Sigmoid colon (tissue), 4 donors: ENCODE measurements at regions not wholly inside any gene's neighbourhood (a gene's known extent, or its start where the extent isn't known, plus 50 kb on each side); places are given as distances from the start of the nearest gene placed in this dataset.

Experiments used
- POLR2A ChIP-seq, 2 donors: fragments of 450-650 bp; IDR thresholded peaks; one replicate each; pipeline ENCODE4 v1.6.1; 2016; ENCODE audit warnings: antibody characterized with exemption in 2 of 2, mild to moderate bottlenecking in 2 of 2, moderate library complexity in 2 of 2
- POLR2AphosphoS5 ChIP-seq, 4 donors: sonication (generic); formaldehyde crosslinking; IDR thresholded peaks; one replicate each; pipeline ENCODE4 v1.6.1; 2017; ENCODE audit warnings: antibody characterized with exemption in 4 of 4
- TF ChIP-seq, protein P1 (sequence below), 4 experiments: fragments of 450-650 bp in 3 of 4; fragments of 200-600 bp in 1 of 4; IDR thresholded peaks; one replicate each; pipeline ENCODE4 v1.5.1; 2016 to 2019; ENCODE audit warnings: antibody characterized with exemption in 4 of 4, mild to moderate bottlenecking in 3 of 4, moderate library complexity in 2 of 4

DNA sequence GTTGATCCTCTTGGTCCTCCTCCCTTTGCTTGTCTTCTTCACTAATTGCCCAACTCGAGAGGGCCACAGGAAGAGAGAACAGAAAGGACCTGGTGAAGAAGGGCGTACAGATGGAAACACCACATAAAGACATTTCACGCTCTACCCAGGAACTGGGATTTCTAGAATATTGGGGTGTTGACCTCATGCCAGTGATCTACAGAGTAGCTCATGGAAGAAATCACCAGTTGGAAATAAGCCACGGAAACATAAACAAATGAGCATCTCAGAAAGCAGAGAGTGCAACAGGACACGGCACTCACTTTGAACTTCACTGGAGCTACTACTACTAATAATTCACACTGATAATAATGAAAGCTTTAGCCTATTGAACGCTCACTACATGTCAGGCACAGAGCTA, 84.6 kb upstream of the ARHGEF3 start:
- TF ChIP-seq, protein P1, sequence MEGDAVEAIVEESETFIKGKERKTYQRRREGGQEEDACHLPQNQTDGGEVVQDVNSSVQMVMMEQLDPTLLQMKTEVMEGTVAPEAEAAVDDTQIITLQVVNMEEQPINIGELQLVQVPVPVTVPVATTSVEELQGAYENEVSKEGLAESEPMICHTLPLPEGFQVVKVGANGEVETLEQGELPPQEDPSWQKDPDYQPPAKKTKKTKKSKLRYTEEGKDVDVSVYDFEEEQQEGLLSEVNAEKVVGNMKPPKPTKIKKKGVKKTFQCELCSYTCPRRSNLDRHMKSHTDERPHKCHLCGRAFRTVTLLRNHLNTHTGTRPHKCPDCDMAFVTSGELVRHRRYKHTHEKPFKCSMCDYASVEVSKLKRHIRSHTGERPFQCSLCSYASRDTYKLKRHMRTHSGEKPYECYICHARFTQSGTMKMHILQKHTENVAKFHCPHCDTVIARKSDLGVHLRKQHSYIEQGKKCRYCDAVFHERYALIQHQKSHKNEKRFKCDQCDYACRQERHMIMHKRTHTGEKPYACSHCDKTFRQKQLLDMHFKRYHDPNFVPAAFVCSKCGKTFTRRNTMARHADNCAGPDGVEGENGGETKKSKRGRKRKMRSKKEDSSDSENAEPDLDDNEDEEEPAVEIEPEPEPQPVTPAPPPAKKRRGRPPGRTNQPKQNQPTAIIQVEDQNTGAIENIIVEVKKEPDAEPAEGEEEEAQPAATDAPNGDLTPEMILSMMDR (IDR thresholded peaks at IDR 0.05), result no peak
- TF ChIP-seq POLR2A (IDR thresholded peaks at IDR 0.05), result no peak
- TF ChIP-seq POLR2AphosphoS5 (IDR thresholded peaks at IDR 0.05), result no peak
